GM21447 (cell line): ENCODE measurements at regions not wholly inside any gene's neighbourhood (a gene's known extent, or its start where the extent isn't known, plus 50 kb on each side); places are given as distances from the start of the nearest gene placed in this dataset.
"Not testable (repeated sequence)": the region's sequence is repeated elsewhere in the genome, so short reads cannot be mapped to it uniquely, and the experiment has no call there.

Experiments
- ATAC-seq: cut with Tn5 transposase; IDR thresholded peaks from one replicate; pipeline ENCODE4 v1.9.1; 2021; ENCODE audit not compliant: unreplicated experiment

- ATAC-seq, result no peak
These were observed 63.2 kb downstream of the NENF start for GRCh38 chr1:212495766-212496494.

GRCh38 chr1:212496682-212497081 lies 64.0 kb downstream of the NENF start:
- no peak for ATAC-seq

- no peak for ATAC-seq
These were observed 64.8 kb downstream of the NENF start for GRCh38 chr1:212497553-212497952.

GRCh38 chr1:212498283-212499040 lies 65.7 kb downstream of the NENF start:
- ATAC-seq, result no peak

GRCh38 chr1:212500351-212500750 lies 67.6 kb downstream of the NENF start:
- no peak for ATAC-seq

- ATAC-seq, result no peak
These were observed 68.3 kb downstream of the NENF start for GRCh38 chr1:212500983-212501382.

- no peak for ATAC-seq
These were observed 71.0 kb downstream of the NENF start for GRCh38 chr1:212503714-212504113.

GRCh38 chr1:212504171-212504803 lies 71.6 kb downstream of the NENF start:
- ATAC-seq, result no peak

GRCh38 chr1:212506666-212507065 lies 73.9 kb downstream of the NENF start:
- no peak for ATAC-seq

- ATAC-seq, result no peak
These were observed 74.6 kb downstream of the NENF start for GRCh38 chr1:212507369-212507768.

GRCh38 chr1:212512816-212513559 lies 80.3 kb downstream of the NENF start:
- ATAC-seq, result no peak

GRCh38 chr1:212513586-212513985 lies 80.9 kb downstream of the NENF start:
- ATAC-seq, result no peak

- ATAC-seq, result no peak
These were observed 81.4 kb downstream of the NENF start for GRCh38 chr1:212514056-212514614.

- ATAC-seq, result no peak
These were observed 82.1 kb downstream of the NENF start for GRCh38 chr1:212514782-212515181.

- no peak for ATAC-seq
These were observed 82.6 kb downstream of the NENF start for GRCh38 chr1:212515329-212515760.

- ATAC-seq, result not testable (repeated sequence)
These were observed 83.3 kb downstream of the NENF start for GRCh38 chr1:212516012-212516411.

- no peak for ATAC-seq
These were observed 85.7 kb downstream of the NENF start for GRCh38 chr1:212518188-212519054.

GRCh38 chr1:212519131-212519530 lies 86.4 kb downstream of the NENF start:
- ATAC-seq, result no peak

- no peak for ATAC-seq
These were observed 87.6 kb downstream of the NENF start for GRCh38 chr1:212520299-212520698.

GRCh38 chr1:212520746-212521145 lies 87.8 kb upstream of the ATF3 start:
- ATAC-seq, result no peak
